ENCODE measurements at regions not wholly inside any gene's neighbourhood (a gene's known extent, or its start where the extent isn't known, plus 50 kb on each side); places are given as distances from the start of the nearest gene placed in this dataset.

DNA sequence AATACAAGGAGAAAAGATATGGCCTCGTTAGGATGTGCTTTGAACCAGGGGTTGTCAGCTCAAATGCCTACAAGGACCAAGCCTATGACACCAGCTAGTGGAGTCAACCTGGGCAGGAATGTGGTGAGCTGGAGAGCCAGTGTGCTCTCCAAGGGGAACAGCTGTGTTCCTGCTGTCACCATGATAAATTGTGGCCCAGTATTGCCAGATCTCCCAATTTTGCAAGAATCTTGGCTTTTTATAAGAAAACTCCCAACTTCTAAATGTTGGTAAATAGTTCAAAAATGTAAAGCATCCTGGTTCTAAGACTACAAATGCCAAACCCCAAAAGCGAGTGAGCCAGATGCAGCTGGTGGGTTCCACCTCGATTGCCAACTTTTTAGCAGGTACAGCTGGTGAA is 391.1 kb downstream of the PLPP3 start:
- no peaks in the 10 kb centered on the region for H3K9me3 Mint-ChIP-seq (ENCODE audit: low read depth)
- TF ChIP-seq, protein P1, sequence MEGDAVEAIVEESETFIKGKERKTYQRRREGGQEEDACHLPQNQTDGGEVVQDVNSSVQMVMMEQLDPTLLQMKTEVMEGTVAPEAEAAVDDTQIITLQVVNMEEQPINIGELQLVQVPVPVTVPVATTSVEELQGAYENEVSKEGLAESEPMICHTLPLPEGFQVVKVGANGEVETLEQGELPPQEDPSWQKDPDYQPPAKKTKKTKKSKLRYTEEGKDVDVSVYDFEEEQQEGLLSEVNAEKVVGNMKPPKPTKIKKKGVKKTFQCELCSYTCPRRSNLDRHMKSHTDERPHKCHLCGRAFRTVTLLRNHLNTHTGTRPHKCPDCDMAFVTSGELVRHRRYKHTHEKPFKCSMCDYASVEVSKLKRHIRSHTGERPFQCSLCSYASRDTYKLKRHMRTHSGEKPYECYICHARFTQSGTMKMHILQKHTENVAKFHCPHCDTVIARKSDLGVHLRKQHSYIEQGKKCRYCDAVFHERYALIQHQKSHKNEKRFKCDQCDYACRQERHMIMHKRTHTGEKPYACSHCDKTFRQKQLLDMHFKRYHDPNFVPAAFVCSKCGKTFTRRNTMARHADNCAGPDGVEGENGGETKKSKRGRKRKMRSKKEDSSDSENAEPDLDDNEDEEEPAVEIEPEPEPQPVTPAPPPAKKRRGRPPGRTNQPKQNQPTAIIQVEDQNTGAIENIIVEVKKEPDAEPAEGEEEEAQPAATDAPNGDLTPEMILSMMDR (IDR thresholded peaks at IDR 0.05): no peak
- peaks cover 31% of the 10 kb centered on the region for H3K4me1 Mint-ChIP-seq (ENCODE audit: low read depth)
- DNase-seq (ENCODE audit: low spot score): no peak
- no peak overlapping the region for H3K27ac Mint-ChIP-seq (ENCODE audit: unreplicated experiment)
- H3K36me3 Mint-ChIP-seq (ENCODE audit: low read depth): no peaks in the 10 kb centered on the region
- no peaks in the 10 kb centered on the region for H3K27me3 Mint-ChIP-seq (ENCODE audit: low read depth)
- H3K4me3 Mint-ChIP-seq (ENCODE audit: unreplicated experiment): no peak overlapping the region

DNA sequence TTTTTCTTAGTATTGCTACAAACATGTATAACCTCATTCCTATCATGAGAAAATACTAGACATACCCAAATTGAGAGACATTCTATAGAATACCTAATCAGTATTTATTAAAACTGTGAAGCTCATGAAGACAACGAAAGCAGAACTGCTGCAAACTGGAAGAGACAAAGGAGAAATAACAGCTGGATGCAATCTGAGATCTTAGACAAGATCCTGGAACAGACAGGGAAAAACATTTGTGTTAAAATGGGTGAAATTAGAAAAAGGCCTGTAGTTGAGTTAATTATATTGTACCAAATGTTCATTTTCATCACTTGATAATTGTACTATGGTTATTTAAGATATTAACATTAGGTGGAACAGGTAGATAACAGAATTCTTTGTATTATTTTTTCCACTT is 392.0 kb downstream of the PLPP3 start:
- Mint-ChIP-seq H3K9me3 (ENCODE audit: low read depth) (no peaks in the 10 kb centered on the region), H3K36me3 (ENCODE audit: low read depth) (no peaks in the 10 kb centered on the region), H3K27ac (ENCODE audit: unreplicated experiment) (no peak overlapping the region), H3K27me3 (ENCODE audit: low read depth) (no peaks in the 10 kb centered on the region), H3K4me1 (ENCODE audit: low read depth) (peaks cover 31% of the 10 kb centered on the region), H3K4me3 (ENCODE audit: unreplicated experiment) (no peak overlapping the region)
- TF ChIP-seq, protein P1 (IDR thresholded peaks at IDR 0.05): no peak
- DNase-seq (ENCODE audit: low spot score): no peak

DNA sequence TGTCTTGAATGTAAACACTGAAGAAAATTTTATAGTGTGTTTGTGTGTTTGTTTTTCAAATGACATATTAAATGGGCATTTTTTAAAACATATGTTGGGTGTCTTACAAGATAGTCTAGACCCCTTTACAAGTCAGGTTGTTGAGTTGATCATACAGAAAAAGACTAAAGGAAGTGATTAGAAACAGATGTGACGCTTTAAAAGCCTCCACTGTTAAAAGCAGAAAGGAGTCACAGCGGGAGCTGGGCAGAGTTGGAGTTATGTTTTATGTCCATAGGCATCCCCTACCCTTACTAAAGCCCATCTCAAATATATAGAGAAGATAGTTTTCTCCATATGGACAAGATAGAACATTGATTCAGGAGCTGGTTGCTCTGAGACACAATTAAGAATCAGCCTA is 393.9 kb downstream of the PLPP3 start:
- Mint-ChIP-seq H3K36me3 (ENCODE audit: low read depth) (no peaks in the 10 kb centered on the region), H3K27me3 (ENCODE audit: low read depth) (no peaks in the 10 kb centered on the region), H3K4me1 (ENCODE audit: low read depth) (peaks cover 14% of the 10 kb centered on the region), H3K27ac (ENCODE audit: unreplicated experiment) (no peak overlapping the region), H3K4me3 (ENCODE audit: unreplicated experiment) (no peak overlapping the region), H3K9me3 (ENCODE audit: low read depth) (no peaks in the 10 kb centered on the region)
- DNase-seq (ENCODE audit: low spot score): no peak
- TF ChIP-seq, protein P1 (IDR thresholded peaks at IDR 0.05): no peak

DNA sequence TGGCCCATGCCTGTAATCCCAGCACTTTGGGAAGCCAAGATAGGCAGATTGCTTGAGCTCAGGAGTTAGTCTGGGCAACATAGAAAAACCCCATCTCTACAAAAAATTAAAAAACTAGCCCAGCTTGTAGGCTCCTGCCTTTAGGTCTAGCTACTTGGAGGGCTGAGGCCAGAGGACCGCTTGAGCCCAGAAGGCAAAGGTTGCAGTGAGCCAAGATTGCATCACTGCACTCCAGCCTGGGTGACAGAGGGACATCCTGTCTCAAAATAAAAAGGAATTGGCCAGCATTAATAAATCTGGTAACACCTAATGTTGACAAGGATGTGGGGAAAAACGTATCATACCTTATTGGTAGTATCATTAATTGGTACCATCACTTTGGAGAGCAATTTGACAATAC is 396.2 kb downstream of the PLPP3 start:
- Mint-ChIP-seq H3K27me3 (ENCODE audit: low read depth) (no peaks in the 10 kb centered on the region), H3K9me3 (ENCODE audit: low read depth) (no peaks in the 10 kb centered on the region), H3K36me3 (ENCODE audit: low read depth) (no peaks in the 10 kb centered on the region), H3K4me1 (ENCODE audit: low read depth) (peaks cover 12% of the 10 kb centered on the region), H3K4me3 (ENCODE audit: unreplicated experiment) (no peak overlapping the region), H3K27ac (ENCODE audit: unreplicated experiment) (no peak overlapping the region)
- TF ChIP-seq, protein P1 (IDR thresholded peaks at IDR 0.05): no peak
- no peak for DNase-seq (ENCODE audit: low spot score)

DNA sequence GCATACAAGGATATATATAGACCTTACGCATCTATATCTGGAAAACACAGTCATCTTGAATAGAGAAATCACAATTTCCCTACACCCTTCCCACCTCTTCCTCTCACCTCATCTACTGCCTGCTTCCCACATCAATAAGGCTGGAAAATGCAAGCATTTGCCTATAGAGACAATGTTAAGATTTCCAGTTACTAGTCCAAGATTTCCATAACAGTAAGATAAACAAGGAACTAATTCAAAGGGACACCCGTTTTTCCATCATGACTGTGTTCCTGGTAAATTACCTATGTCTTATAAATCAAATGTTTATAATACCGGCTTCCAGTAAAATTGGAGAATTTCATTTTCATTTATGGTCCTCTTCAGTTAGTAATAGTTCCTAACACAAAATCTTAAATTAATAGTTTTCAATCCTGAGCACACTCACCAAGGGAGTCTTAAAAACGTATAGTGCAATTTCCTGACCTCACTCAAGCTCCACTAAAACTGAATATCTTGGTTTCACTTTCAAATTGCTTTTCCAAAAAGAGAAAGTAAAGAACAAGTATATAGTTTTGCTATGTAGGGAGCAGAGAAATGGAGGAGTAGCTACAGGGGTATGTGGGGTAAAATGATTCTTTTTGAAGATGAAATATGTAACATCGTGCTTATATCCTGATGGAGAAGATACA is 398.7 kb downstream of the PLPP3 start:
- TF ChIP-seq, protein P1 (IDR thresholded peaks at IDR 0.05): no peak
- peaks cover 11% of the 10 kb centered on the region for H3K4me1 Mint-ChIP-seq (ENCODE audit: low read depth)
- no peaks in the 10 kb centered on the region for H3K27me3 Mint-ChIP-seq (ENCODE audit: low read depth)
- no peak for DNase-seq (ENCODE audit: low spot score)
- no peak overlapping the region for H3K27ac Mint-ChIP-seq (ENCODE audit: unreplicated experiment)
- no peaks in the 10 kb centered on the region for H3K9me3 Mint-ChIP-seq (ENCODE audit: low read depth)
- H3K36me3 Mint-ChIP-seq (ENCODE audit: low read depth): no peaks in the 10 kb centered on the region
- H3K4me3 Mint-ChIP-seq (ENCODE audit: unreplicated experiment): no peak overlapping the region

Data from chondrocyte (in vitro differentiated cells).